ENCODE measurements at regions not wholly inside any gene's neighbourhood (a gene's known extent, or its start where the extent isn't known, plus 50 kb on each side); places are given as distances from the start of the nearest gene placed in this dataset.

GRCh38 chr14:104510216-104510615 is 69.3 kb upstream of the C14orf180 start:
- TF ChIP-seq CTCF (IDR thresholded peaks at IDR 0.05): no peak

GRCh38 chr14:104510794-104511611 is 68.6 kb upstream of the C14orf180 start:
- TF ChIP-seq CTCF (IDR thresholded peaks at IDR 0.05): no peak

- no peak for TF ChIP-seq CTCF (IDR thresholded peaks at IDR 0.05)
Observed at GRCh38 chr14:104512061-104512460, 67.5 kb upstream of the C14orf180 start.

GRCh38 chr14:104512771-104513640 is 66.6 kb upstream of the C14orf180 start:
- no peak for TF ChIP-seq CTCF (IDR thresholded peaks at IDR 0.05)

GRCh38 chr14:104513641-104514046 is 65.9 kb upstream of the C14orf180 start:
- no peak for TF ChIP-seq CTCF (IDR thresholded peaks at IDR 0.05)

GRCh38 chr14:104514156-104514848 is 65.3 kb upstream of the C14orf180 start:
- TF ChIP-seq CTCF (IDR thresholded peaks at IDR 0.05): no peak

GRCh38 chr14:104515059-104515810 is 64.3 kb upstream of the C14orf180 start:
- TF ChIP-seq CTCF (IDR thresholded peaks at IDR 0.05): no peak

Measured in LNCAP (cell line).